ENCODE measurements at regions not wholly inside any gene's neighbourhood (a gene's known extent, or its start where the extent isn't known, plus 50 kb on each side); places are given as distances from the start of the nearest gene placed in this dataset.
"Not testable (repeated sequence)": the region's sequence is repeated elsewhere in the genome, so short reads cannot be mapped to it uniquely, and the experiment has no call there.

DNA sequence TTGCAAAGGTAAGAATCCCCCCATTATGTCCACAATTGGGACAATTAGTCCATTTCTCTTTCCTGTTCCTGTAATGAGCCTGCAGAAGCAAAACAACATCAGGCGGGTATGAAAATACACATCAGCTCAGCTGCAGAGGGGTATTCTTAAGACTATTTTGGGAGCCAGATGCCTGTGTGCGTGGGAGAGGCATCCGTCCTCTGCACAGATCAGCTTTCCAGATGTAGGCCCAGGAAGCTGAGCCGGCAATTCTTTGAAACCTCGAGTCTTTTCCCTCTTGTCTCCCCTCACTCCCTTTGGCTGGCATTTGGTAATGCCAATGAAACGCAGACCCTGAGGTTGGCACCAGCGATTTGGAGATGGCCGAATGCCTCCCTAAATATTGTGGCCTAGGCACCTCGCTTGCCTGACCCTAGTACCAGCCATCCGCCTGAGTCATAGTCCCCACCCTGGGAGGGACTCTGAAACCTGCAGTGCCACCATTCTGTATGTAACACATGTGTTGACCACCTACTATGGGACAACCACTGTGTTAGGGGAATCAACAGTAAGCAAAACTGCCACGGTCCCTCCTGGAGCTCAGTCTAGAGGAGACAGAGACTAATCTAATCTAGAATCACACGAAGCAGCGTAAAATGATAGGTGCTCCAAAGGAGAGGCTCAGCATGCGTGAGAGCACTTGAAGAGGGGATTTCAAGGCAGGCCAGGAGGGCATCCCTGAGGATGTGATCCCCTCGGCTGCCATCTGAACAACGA is 603.0 kb downstream of the MATN1 start:
- Mint-ChIP-seq H3K9me3 (no peaks in the 10 kb centered on the region), H3K4me1 (no peaks in the 10 kb centered on the region), H3K36me3 (peaks cover 4% of the 10 kb centered on the region), H3K4me3 (no peak overlapping the region), H3K27ac (no peak overlapping the region)
- DNase-seq (ENCODE audit: low spot score in 2 of 2) = no peak
- no peak for ATAC-seq

DNA sequence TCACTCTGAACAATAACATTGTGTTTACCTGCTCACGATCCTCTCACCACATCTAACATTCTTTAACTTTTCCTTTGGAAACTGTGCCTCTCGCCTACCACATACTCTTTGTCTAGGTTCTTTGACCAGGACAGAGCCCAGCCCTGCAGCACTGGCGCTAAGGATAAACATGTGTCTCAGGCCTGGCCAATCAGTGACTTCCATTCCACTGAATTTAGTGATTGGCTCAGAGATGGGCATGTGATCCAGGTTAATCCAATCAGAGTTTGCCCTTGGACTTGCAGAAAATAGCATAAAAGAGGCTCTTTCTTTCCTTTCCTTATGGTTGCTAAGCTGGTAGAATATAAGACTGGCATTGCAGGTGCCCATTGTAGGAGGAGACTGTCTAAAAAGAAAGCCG is 605.7 kb downstream of the MATN1 start:
- Mint-ChIP-seq H3K36me3 (peaks cover 5% of the 10 kb centered on the region), H3K9me3 (no peaks in the 10 kb centered on the region), H3K27ac (no peak overlapping the region), H3K4me1 (no peaks in the 10 kb centered on the region), H3K4me3 (no peak overlapping the region)
- ATAC-seq (no peak), DNase-seq (ENCODE audit: low spot score in 2 of 2) (no peak)

DNA sequence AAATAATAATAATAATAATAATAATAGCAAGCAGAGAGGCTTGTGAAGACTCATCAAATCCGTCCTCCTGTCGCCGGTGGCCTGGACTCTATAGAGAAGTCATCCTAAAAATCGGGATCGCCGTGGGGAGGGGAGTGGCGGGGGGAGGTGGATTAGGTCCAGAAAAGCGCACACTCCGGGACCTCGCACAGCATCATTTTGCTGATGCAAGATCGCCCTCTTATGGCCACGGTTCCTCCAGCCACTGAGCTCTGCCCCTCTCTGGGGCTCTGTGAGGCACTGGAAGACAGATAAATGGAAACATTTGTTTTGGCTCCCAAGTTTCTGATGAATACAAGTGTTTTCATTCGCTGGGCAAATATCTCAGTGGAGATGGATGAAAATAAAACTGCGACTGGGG is 612.0 kb downstream of the MATN1 start:
- Mint-ChIP-seq H3K4me1 (peaks cover 12% of the 10 kb centered on the region), H3K4me3 (no peak overlapping the region), H3K27ac (no peak overlapping the region), H3K36me3 (peaks cover 5% of the 10 kb centered on the region), H3K9me3 (no peaks in the 10 kb centered on the region)
- peak; percentile 61 for ATAC-seq
- peak; percentile 7 to 49 for DNase-seq (ENCODE audit: low spot score in 2 of 2)

DNA sequence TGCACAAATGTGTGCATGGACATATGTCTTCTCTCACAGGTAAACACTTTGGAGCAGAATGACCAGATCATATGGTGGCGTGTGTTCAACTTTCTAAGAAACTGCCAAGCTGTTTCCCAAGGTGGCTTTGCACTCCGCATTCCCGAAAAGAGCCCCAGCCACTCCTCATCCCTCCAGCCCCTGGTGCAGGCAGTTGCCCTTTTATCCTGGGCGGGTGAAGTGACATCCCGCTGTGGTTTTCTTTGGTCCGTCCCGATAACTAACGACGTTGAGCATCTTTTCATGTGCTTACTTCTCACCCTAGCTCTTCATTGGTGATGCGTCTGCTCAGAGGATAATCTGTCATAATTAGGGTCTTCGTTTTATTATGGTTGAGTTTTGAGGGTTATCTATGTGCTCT is 612.5 kb downstream of the MATN1 start:
- Mint-ChIP-seq H3K27ac (no peak overlapping the region), H3K4me1 (peaks cover 12% of the 10 kb centered on the region), H3K36me3 (peaks cover 5% of the 10 kb centered on the region), H3K9me3 (no peaks in the 10 kb centered on the region), H3K4me3 (no peak overlapping the region)
- ATAC-seq = no peak
- DNase-seq (ENCODE audit: low spot score in 2 of 2) = no peak

DNA sequence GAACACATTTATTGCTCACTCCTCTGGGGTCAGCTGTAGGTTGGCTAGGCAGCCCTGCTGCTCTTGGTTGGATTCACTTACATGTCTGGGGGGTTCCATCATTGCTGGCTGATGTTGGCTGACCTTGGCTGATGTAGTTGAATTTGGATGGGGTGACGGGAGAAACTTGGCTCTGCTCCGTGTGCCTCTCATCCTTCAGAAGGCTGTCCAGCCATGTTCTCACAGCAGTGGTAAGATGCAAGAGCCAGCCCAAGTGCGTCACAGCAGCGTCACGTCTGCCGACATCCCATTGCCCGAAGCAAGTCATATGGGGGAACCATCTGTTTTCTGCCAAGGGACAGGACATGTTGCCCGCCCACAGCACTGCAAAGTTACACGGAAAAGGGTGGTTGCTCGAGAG is 613.5 kb downstream of the MATN1 start:
- H3K27ac Mint-ChIP-seq = no peak overlapping the region
- peaks cover 12% of the 10 kb centered on the region for H3K4me1 Mint-ChIP-seq
- H3K4me3 Mint-ChIP-seq = no peak overlapping the region
- H3K9me3 Mint-ChIP-seq = no peaks in the 10 kb centered on the region
- no peaks in the 10 kb centered on the region for H3K36me3 Mint-ChIP-seq
- DNase-seq (ENCODE audit: low spot score in 2 of 2) (no peak), ATAC-seq (no peak)

DNA sequence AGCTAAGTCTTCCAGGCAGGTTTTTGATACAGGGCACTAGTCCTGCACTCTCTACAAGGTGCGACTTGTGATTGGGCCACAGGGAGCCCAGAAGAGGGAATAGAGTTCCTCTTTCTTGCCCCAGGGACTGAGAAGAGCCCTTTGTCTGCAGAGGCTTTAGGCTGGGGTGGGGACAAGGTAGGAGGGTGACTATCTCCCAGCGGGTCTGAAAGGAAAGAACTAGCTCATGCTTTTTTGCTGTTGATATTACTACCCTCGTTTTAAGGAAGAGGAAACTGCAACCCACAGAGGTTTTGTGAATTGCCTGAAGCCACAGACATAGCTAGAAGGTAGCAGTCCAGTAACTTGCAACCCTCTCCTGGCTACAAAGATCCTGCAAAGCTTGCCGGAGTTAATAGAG is 615.2 kb downstream of the MATN1 start:
- Mint-ChIP-seq H3K4me1 (peaks cover 12% of the 10 kb centered on the region), H3K27ac (no peak overlapping the region), H3K36me3 (no peaks in the 10 kb centered on the region), H3K4me3 (no peak overlapping the region), H3K9me3 (no peaks in the 10 kb centered on the region)
- DNase-seq (ENCODE audit: low spot score in 2 of 2) (no peak), ATAC-seq (peak; percentile 44)

- Mint-ChIP-seq H3K4me3 (no peak overlapping the region), H3K9me3 (no peaks in the 10 kb centered on the region), H3K27ac (no peak overlapping the region), H3K4me1 (peaks cover 12% of the 10 kb centered on the region), H3K36me3 (no peaks in the 10 kb centered on the region)
- ATAC-seq (peak; percentile 49), DNase-seq (ENCODE audit: low spot score in 2 of 2) (no peak)
Observed at GRCh38 chr1:30106125-30106524, 617.3 kb downstream of the MATN1 start.

GRCh38 chr1:30104551-30104950 is 618.8 kb downstream of the MATN1 start:
- H3K9me3 Mint-ChIP-seq = no peaks in the 10 kb centered on the region
- peaks cover 12% of the 10 kb centered on the region for H3K4me1 Mint-ChIP-seq
- H3K4me3 Mint-ChIP-seq = no peak overlapping the region
- ATAC-seq (no peak), DNase-seq (ENCODE audit: low spot score in 2 of 2) (no peak)
- H3K27ac Mint-ChIP-seq = no peak overlapping the region
- no peaks in the 10 kb centered on the region for H3K36me3 Mint-ChIP-seq

DNA sequence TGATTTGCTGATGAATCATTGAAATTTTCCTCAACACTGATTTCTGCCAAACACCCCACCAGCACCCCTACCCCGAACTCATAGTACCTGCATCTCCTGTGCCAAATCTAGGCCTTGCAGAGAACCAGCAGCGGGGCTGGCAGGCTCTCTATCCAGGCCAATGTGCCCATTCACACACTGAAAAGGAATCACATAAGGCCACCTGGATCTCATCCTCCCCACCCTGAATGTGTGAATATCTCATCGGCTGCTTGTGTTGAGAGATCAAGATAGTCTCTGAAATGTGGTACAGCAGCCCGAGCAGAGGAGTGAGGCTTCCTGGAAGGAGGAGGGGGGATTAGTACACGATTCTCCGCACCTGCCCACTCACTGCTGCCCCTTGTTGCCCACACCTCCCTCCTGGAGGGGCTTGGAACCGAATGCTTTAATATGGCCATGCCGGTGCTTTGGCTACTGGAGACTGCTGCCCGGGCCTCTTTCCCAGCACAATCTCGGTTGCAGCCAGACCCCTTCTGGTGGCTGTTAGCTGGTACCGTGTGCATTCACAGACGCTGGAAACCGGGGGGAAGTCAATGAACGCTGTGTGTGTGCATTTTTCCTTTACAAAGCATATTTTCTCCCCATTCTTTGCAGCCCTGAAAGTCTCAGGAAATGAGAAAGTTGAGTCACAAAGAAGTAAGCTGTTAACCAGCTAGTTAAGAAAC is 619.5 kb downstream of the MATN1 start:
- ATAC-seq (no peak), DNase-seq (ENCODE audit: low spot score in 2 of 2) (no peak)
- H3K4me3 Mint-ChIP-seq = no peak overlapping the region
- no peaks in the 10 kb centered on the region for H3K9me3 Mint-ChIP-seq
- no peak overlapping the region for H3K27ac Mint-ChIP-seq
- H3K36me3 Mint-ChIP-seq = no peaks in the 10 kb centered on the region
- H3K4me1 Mint-ChIP-seq = peaks cover 12% of the 10 kb centered on the region

GRCh38 chr1:30102605-30103004 is 620.8 kb downstream of the MATN1 start:
- ATAC-seq (no peak), DNase-seq (ENCODE audit: low spot score in 2 of 2) (no peak)
- H3K4me3 Mint-ChIP-seq = no peak overlapping the region
- no peaks in the 10 kb centered on the region for H3K9me3 Mint-ChIP-seq
- no peak overlapping the region for H3K27ac Mint-ChIP-seq
- H3K4me1 Mint-ChIP-seq = peaks cover 4% of the 10 kb centered on the region
- H3K36me3 Mint-ChIP-seq = no peaks in the 10 kb centered on the region

- Mint-ChIP-seq H3K9me3 (no peaks in the 10 kb centered on the region), H3K36me3 (no peaks in the 10 kb centered on the region), H3K4me1 (no peaks in the 10 kb centered on the region), H3K27ac (no peak overlapping the region), H3K4me3 (no peak overlapping the region)
- DNase-seq (ENCODE audit: low spot score in 2 of 2) = no peak
- no peak for ATAC-seq
Observed at GRCh38 chr1:30101487-30102227, 621.7 kb downstream of the MATN1 start.

- H3K4me1 Mint-ChIP-seq = no peaks in the 10 kb centered on the region
- no peak for DNase-seq (ENCODE audit: low spot score in 2 of 2)
Observed at GRCh38 chr1:30101016-30101415, 622.4 kb downstream of the MATN1 start.

DNA sequence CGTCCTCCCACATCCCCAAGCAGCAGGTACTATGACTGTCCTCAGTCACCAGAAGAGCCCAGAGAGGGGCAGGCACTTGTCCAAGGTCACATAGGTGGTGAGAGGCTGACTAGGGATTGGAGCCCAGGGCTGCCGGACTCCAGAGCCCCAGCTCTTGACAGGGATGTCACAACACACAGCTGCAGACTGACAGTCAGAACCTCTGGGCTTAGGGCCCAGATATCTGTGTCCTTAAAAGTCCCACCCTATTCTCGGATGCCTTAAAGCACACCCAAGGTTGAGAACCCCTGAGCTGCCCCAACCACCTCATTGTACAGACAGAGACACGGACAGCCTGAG is 622.9 kb downstream of the MATN1 start:
- H3K27ac Mint-ChIP-seq = no peak overlapping the region
- ATAC-seq (no peak), DNase-seq (ENCODE audit: low spot score in 2 of 2) (no peak)
- no peaks in the 10 kb centered on the region for H3K4me1 Mint-ChIP-seq
- no peaks in the 10 kb centered on the region for H3K36me3 Mint-ChIP-seq
- H3K9me3 Mint-ChIP-seq = no peaks in the 10 kb centered on the region
- H3K4me3 Mint-ChIP-seq = no peak overlapping the region

More at GRCh38 chr1:30101016-30101415, 622.4 kb downstream of the MATN1 start:
- Mint-ChIP-seq H3K27ac (no peak overlapping the region), H3K36me3 (no peaks in the 10 kb centered on the region), H3K9me3 (no peaks in the 10 kb centered on the region), H3K4me3 (no peak overlapping the region)
- ATAC-seq = no peak

DNA sequence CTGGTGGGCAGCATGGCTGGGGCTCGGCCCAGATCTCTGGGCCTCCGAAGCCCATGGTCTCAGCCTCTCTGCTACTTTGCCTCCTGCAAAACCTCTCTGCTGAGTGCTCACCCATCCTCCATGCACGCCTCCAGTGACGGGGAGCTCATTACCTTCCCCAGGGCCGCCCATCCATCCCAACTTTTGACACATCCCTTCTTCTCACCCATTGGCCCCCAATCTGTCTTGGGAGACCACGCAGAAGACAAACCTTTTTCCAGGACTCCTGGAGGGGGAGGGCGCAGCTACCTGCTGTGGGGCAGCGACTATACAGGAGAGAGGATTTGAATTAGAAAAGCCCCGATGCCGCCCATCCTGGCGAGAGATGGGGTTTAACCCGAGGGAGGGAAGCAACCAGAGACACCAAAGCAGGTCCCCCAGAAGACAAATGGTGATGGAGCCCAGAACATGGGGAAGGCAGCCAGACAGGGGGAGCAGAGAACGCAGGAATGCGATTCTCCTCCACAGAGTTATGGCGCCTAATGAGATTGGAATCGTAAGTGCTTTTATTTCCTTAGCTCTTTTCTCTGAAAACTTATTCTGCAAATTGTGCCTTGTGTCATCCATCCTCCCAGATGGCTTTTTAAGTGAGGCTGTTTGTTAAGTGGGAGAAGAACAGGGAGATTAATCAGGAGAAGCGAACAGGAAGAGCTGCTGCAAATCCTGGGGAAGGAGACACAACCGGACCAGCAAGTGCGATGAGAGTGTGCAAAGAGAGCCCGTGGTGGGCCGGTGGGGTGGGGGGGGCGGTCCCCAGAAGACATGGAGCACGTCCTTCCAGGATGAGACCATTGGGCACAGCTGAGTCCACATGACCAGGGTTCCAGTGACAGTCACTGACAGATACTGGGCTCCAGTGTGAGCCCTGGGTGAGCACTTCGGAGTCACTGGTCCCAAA is 623.5 kb downstream of the MATN1 start:
- Mint-ChIP-seq H3K4me3 (no peak overlapping the region), H3K9me3 (no peaks in the 10 kb centered on the region), H3K27ac (no peak overlapping the region), H3K36me3 (no peaks in the 10 kb centered on the region), H3K4me1 (no peaks in the 10 kb centered on the region)
- DNase-seq (ENCODE audit: low spot score in 2 of 2) (no peak), ATAC-seq (no peak)

DNA sequence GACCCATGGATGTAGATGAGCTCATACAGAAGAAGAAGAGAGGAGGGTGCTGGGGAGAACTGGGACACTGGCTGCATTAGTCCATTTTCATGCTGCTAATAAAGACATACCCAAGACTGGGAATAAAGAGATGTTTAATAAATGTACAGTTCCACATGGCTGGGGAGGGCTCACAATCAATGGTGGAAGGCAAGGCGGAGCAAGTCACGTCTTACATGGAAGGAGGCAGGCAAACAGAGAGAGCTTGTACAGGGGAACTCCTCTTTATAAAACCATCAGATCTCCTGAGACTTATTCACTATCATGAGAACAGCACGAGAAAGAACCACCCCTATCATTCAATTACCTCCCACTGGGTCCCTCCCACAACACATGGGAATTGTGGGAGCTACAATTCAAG is 625.5 kb downstream of the MATN1 start:
- not testable (repeated sequence) for H3K4me3 Mint-ChIP-seq; DNase-seq (ENCODE audit: low spot score in 2 of 2)

More for the DNA sequence above, 625.5 kb downstream of the MATN1 start:
- not testable (repeated sequence) for H3K36me3 Mint-ChIP-seq, H3K4me1 Mint-ChIP-seq, H3K9me3 Mint-ChIP-seq, ATAC-seq, H3K27ac Mint-ChIP-seq
